HG02981 (cell line): ENCODE measurements at regions not wholly inside any gene's neighbourhood (a gene's known extent, or its start where the extent isn't known, plus 50 kb on each side); places are given as distances from the start of the nearest gene placed in this dataset.
A peak's percentile ranks its signal among the peaks of the same experiment; 100 is the strongest.

Experiments used
- ATAC-seq: cut with Tn5 transposase; IDR thresholded peaks from one replicate; pipeline ENCODE4 v1.9.1; 2021; ENCODE audit warnings: mild to moderate bottlenecking, moderate library complexity; ENCODE audit not compliant: unreplicated experiment

DNA sequence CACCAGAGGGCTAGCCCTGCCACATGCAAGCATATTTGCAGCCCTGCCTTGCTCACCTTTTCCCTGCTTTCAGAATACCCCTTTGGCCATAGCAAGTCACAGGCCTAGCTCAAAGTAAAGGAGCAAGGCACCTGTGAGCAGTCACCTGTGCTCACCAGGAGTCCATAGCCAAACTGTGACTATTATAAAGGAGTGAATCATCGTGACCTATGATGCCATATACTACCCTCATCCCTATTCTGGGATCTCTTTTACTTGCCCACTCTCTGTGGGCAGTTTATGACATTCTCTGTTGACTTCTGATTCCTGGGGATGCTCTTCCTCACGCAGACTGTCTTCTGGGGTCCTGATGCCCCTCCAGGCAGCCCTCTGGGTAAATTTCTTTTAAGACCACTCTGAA, 200.5 kb upstream of the NLRP1 start:
- no peak for ATAC-seq

DNA sequence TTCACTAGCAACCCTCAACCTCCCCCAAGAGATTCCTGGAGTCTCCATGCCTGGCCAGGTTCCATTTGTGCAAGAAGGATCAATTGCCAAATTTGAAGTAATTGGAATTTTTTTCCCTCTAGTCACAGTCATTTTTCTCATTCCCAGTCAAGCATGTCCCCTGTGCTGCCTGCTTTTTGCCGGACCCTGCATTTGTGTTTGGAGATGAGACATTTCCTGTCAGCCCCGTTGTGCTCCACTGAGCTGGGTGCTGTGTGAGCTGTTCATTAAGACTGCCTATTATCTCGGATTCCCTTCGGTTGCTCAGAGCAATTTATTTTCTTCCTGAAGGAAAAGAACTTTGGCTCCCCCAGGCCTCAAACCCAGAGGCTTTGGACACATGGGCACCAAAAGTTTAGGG, 201.0 kb upstream of the NLRP1 start:
- ATAC-seq, result no peak

DNA sequence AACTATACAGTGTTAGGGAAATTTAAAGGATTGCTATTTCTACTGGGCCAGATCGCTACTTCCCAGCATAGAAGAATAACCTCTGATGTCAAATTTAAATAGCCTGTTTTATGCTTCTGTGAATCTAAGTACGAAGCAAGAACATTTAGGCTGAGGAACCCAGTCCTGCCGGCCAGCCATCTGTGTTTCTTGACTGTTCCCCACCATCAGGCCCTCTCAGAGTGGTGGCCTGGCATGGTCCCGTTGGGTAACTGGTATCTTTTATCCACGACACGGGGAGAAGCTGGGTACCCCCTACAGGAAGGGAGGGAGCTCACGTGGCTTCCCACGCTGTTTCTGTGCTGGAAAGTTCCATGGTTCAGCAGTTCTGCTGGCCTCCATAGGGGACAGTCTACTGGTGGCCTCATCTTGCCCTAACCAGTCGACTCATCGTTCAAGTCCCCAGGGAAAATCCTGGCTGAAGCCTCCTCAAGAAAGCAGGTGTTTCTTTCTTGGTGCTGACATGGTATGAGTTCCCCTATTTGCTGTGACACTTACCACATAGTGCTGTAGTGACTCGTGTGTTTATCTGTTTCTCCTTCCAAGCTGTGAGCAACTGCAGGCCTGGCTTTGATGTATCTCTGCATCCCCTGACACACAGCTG, 201.7 kb upstream of the NLRP1 start:
- peak; percentile 75 for ATAC-seq

DNA sequence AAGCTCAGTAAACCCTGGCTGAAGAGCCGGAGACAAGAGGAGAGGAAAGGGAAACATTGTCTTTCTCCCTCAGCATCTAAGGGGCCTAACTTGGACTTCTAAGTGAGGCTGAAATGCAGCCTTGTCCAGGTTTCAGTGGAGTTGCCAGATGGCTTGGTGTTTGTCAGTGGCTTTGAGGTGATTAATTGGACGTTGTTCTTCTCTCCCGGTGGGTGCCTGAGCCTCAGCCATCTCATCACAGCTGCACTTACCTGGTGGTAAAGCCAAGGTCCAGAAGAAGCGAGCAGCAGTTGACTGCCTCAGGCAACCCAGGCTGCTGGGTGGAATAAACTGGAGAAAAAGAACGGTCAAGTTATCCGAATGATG, 202.2 kb upstream of the NLRP1 start:
- no peak for ATAC-seq

DNA sequence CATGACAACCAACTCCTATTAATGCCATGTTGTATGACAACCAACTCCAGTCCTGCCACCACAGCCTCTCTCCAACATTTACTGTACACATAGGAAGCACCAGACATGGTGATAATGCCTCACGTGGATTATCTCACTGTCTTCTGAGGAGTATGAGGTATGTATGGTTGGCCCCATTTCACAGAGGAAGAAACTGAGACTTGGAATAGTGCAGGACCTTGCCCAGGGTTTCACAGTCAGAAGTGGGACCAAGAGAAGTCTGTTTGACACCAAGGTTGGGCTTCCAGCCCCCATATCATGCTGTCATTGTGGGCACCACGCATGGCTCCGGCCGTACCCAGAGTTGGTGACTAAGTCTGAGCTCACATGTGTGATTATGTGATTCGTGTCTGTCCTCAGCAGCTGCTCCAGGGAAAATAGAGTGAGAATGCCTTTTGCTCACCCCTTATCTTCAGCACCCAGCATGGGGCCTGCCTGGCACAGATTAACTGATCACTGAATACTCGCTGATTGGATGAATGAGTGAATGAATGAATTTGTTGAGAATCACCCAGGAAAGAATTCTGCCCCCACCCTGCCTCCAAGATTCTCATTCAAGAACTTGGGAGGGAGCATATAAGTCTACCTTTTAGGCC, 204.1 kb upstream of the NLRP1 start:
- ATAC-seq, result no peak

DNA sequence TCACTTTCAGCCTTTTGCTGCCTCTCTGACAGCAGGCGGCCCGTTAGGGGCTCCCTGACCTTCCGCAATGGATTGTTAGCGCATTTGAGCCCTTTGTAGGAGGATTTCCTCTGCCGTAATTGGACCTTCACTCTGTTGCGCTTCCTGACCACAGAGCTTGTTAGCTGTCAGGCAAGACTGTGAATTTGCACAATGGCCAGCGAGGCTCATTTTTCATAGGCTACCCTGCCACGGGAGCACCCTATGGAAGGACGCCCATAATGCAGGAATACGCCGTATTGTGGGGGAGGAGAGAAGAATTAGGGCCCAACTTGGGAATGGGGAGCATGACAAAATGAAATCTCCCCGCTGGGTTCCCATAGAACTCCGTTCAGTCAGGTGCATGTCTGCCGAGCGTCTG, 205.2 kb upstream of the NLRP1 start:
- ATAC-seq, result no peak

DNA sequence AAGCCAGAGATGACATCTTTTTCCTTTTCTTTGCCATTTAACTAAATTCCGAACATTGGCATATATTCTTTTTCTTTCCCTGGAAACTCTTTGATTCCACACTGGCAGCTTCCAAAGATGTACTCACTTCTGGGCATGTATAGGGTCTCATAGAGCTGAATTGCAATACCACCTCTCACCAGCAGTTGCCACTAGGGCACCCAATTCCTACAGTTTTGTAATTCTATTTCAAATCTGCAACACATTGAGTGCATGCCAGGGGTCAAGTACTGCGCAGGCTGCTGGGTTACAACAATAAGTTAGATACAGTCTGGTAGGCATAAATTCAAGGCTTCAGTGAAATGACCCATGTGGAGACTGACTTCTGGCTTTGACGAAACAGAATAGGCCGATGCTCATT, 208.8 kb upstream of the NLRP1 start:
- ATAC-seq, result no peak

DNA sequence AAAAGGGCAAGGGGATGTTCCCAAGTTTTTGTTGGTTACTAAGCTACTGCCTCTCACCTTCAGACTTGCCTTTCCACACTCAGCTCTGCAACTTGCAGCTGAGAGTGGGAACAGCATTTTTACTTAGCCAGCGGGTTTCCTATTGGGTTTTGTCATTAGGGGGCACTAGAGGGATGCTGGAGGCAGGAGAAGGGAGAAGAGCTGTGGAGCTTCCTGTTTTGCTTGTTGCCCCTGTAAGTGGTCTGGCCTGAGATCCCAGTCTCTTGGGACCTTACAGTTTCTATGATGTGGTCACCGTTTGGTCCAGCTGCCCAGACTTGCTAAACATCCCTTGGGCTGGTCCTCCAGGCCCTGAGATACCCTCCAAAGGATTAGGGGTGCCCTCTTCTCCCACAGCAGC, 209.6 kb upstream of the NLRP1 start:
- ATAC-seq, result no peak

DNA sequence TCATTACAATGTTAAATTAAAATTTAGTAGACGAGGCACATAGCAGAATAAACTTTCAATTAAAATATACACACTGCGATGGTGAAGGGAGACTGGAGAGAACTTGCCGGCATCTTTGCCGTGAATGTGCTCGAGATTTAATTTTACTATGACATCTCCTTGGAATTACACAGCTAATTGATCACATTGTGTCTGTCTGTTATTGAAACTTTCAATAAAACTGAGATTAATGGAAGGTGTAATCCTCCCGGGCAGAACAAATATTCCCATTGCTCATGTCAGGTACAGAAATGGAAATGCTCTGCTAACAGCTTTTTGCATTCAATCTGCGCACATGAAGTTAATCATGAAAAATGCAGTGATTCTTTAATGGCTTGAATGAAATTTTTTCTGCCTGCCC, 210.1 kb upstream of the NLRP1 start:
- no peak for ATAC-seq

DNA sequence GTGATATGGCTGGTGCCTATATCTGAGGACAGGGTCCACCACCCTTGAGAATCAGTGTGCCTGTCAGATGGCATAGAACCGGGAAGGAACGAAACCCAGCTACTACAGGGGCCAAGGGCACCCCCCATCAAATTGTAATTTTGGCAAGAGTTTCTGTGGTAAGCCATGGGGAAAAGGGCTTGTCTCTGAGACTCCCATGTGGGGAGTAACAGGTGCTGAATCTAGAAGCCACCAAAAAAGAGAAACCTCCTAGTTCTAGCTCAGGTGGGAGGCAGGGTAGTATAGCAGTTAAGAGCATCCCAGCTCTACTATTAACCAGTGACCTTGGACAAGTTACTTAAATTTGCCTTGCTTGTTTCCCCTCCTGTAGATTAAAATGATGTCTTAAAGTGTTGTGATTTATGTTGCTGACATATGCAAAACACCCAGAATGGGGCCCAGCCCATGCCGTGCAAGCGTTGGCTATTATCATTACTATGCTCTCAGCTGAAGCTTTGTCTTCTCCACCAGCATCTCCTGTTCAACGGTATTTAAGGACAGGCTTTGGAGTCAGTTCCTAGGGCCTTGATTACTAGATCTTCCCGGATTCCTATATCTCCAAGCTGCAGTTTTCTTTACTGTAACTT, 210.7 kb upstream of the NLRP1 start:
- no peak for ATAC-seq

DNA sequence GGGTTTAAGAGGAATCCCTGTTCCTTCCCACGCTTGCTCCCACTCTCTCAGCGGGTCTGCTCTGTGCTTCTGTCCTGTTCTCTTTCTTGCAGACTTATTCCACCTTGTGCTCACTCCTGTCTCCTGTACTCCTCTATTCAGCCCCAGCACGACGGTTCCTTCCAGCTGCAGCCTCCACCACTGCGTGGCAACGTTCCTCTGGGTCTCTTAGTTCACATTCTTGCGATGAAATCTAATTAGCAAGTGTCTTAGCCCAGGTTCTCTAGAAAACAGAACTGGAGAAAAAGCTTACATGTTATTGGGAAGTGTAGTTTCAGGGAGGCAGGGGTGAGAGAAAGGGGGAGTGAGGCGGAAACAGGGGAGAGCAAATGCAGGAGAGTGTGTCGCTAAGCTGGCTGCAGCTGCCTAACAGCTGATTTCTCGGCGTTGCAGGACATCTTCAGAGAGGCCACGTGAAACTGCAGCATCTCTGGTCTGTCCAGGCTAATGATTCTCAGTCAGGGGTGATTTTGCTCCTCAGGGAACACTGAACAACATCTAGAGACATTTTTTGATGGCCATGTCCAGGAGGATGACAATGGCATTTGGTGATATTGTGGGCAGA, 213.2 kb upstream of the NLRP1 start:
- no peak for ATAC-seq

DNA sequence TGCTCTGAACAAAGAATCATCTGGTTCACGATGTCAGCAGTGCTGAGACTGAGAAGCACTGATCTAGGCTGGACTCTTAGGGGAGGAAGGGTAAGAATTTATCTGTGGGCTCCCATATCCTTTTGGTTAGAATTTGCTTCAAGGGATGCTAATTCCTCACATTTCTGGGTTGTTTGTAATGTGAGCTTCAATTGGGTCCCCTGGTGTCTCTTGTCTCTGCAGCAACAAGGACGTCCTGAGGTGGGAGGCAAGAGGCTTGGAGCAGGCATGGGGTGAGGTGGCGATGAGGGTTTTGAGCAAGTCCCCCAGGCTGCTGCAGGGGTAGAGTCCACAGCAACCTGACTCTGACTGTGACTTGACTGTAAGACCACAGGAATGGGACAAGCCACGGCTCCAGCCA, 213.8 kb upstream of the NLRP1 start:
- ATAC-seq, result no peak

DNA sequence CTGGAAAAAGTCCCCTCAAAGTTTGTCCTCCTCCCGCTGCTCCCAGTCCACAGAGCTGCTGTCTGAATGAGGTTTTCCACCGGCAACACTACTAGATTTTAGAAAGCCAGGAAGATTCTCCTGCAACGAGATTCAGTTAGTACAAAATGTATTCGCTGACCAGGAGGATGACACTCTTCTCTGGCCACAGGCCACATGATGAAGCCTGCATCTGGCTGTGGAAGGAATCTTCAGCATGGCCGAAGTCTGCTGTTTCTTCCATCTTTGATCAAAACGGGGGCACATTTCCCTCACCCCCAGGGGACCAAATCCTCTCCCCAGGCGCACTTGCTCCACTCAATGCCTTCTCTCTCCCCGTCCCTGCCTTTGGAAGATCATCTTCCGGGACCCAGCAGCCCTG, 215.8 kb upstream of the NLRP1 start:
- ATAC-seq, result no peak

DNA sequence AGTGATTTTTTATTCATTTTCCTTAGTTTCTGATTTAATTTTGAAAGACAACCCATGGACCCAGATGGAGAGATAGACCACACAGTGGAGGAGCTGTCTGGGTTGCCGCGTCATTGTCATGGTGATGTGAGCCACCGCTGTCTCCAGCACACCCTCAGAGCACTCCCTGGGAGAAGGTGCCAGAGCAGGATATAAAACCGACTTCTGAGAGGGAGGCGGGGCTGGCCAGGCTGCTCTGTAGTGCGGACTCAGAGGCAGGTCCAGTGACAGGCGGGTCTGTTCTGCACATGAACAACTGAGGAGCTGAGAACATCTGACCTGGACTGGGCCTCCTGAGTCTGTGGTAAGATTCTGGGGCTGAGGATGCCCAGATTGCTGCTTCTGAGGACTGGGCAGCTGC, 216.3 kb upstream of the NLRP1 start:
- ATAC-seq, result no peak

DNA sequence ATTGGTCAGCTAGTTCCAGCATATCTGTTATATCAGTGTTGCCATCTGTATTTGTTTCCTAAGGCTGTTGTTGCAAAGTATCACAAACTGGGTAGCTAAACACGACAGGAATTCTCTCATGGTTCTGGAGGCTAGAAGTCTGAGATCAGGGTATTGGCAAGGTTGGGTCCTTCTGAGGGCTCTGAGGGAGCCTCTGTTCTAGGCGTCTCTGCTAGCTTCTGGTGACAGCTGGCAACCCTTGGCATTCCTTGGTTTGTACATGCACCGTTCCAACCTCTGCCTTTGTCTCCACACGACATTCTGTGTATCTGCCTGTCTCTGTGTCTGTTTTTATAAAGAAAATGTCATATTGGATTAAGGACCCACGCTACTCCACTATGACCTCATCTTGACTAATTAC, 219.9 kb upstream of the NLRP1 start:
- no peak for ATAC-seq

DNA sequence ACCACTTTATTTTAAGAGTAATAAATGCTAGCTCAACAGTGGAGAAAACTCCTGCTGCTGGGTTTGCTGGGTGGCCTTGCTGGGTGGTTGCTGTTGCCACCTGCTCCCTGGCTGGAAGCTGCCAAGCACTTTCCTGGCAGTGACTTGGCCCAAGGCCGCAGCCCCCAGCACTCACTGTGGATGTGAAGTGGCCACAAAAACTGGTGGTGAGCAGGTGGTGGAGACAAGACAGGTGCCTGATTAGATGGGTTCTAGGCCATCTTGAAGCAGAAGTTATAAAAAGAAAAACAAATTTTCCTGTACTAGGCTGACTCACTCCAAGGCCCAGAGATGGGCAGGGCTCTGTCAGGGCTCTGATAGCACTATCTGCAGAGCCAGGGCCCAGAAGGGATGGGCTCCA, 224.7 kb upstream of the NLRP1 start:
- no peak for ATAC-seq

DNA sequence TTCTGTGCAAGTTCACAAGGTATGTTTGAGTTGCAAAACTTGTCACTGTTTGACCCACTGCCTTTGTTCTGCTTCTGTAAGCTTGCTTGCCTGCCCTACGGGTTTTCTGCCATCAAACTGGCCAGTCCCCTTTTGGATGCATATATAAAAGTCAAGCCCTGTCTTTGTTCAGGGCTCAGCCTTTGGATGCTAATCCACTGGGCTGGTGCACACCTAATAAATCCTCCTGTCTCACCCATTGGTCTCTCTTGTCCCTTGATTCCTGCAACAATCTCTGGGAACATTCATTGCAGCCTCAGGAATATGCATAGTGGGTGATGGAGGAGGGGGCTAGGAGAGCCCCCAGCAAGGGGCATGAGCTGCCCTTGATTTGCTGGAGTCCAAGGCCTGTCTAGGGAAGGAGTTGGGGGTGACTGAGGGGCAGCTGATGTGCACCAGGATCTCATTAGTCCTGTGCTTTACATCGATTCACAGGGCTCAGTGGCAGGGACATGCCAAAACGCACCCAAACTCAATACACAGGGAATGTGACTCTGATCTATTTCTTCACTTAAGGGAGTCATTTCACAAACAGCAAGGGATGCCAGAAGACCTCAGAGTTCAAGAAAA, 225.4 kb upstream of the NLRP1 start:
- ATAC-seq, result no peak

DNA sequence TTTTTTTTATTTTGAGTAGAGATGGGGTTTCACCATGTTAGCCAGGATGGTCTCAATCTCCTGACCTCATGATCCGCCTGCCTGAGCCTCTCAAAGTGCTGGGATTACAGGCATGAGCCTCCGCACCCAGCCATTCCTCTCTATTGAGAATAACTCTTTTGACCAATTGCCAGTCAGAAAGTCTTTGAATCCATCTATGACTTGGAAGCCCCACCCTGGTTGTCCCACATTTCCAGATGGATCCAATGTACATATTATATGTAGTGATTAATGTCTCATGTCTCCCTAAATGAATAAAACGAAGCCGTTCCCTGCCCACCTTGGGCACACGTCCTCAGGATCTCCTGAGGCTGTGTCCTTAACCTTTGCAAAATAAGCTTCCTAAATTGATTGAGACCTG, 228.3 kb upstream of the NLRP1 start:
- ATAC-seq, result no peak

DNA sequence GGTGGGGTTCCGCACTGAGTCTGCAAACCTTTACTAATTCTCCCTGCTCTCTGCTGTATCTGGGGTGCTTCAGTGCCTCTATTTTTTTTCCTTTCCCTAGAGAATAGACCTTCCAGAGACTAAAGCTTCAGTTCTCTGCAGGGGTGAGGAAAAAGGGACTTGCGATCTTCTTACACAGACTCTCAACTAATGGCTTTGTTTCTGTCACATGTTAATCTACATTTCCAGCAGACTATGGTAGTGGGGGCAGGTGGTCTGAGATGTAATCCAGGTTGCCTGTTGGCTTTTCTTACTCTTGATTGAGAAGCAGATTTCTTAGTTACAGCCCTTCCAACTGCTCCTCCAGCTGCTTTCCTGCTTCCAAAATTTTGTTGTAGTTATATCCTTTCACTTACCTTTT, 229.0 kb upstream of the NLRP1 start:
- no peak for ATAC-seq

DNA sequence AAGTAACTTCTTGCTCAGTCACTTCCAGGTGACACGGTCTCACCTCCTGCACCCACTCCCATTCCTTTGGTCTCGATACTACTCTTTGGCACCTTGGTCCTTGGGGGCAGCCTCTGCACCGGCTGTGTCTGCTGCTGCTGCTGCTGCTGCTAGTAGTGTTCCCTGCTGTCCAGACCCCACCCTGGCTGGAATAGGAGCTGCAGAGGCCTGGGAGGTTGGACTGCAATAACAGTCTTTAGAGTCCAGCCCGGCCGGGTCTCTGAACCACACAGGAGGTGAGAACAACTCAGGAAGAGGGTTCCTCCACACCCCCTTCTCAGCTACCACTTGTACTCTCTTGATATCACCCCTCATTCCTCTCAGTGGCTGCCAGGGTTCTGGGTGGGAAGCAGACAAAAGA, 231.1 kb upstream of the NLRP1 start:
- ATAC-seq, result no peak

DNA sequence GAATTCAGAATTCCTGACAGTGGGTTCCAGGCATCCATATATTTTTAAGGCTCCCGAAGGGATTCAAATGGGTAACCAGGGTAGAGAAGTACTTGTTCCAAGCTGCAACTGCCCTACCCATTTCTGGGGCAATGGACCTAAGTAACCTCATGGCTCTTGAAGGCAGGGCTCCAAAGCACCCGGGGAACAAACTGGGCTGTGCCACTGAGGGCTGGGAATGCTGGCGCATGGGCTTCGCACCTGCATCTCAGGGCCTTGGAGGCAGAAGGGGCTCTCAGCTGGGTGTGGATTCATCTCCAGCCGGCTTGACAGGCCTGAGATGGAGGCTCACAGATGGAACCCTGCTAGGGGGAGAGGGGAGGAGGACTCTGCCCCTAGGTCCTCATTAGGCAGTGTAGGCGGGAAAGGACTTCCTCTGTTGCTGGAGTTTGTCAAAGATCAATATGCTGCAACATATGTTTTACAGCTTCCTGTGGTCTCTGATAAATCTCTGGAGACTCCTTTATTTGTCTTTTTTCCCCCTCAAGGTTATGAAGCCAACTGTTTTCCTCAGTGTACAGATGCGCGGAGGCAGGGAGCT, 232.3 kb upstream of the NLRP1 start:
- no peak for ATAC-seq
